IPS-NIHi7 (cell line): ENCODE measurements at regions not wholly inside any gene's neighbourhood (a gene's known extent, or its start where the extent isn't known, plus 50 kb on each side); places are given as distances from the start of the nearest gene placed in this dataset.

Experiments
- DNase-seq: peaks from one replicate; pipeline ENCODE4 v3.0.0; 2012; ENCODE audit warnings: mixed read lengths; ENCODE audit errors: extremely low spot score

DNA sequence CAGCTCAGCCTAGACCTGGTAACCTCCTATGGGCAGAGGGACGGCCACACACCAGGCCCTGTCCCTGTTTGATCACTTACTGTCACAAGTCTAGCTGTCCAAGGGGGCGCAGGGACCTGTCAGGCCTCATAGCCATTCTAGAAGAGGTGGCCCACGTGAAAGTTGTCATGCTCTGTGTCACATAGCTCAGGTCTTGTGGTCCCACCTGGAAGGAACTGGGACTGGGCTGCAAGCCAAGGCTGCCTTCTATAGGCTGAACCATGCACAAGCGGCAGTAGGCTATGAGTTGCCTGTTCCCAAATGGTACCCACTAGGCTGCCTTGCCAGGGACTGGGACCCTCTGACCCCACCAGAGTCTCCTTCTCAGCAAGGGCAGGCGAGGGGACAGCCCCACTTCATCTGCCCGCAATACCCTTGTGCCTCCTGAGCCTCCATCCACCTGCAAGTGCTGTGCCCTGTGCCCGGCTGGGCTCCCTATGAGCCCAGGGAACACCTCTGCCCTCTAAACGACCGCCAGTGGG, 177.5 kb downstream of the ANAPC1 start:
- DNase-seq, result no peak

DNA sequence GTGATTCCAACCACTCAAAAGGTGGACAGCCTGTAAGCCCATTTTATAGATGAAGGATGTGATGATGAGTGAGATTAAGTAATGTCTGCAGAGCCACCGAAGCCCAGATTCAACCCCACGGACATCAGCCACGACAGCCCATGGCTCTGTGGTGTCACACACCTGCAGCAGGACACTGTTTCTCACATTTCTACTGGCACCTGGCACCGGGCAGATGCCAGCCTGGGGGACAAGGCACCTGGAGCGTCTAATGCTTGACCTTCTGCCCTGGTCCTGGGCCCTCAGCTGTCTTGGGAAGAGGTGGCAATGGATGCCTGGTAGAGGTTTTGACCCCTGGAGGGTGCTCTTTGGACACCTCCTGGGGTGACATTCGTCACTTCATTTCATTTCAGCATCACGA, 176.3 kb downstream of the ANAPC1 start:
- no peak for DNase-seq

DNA sequence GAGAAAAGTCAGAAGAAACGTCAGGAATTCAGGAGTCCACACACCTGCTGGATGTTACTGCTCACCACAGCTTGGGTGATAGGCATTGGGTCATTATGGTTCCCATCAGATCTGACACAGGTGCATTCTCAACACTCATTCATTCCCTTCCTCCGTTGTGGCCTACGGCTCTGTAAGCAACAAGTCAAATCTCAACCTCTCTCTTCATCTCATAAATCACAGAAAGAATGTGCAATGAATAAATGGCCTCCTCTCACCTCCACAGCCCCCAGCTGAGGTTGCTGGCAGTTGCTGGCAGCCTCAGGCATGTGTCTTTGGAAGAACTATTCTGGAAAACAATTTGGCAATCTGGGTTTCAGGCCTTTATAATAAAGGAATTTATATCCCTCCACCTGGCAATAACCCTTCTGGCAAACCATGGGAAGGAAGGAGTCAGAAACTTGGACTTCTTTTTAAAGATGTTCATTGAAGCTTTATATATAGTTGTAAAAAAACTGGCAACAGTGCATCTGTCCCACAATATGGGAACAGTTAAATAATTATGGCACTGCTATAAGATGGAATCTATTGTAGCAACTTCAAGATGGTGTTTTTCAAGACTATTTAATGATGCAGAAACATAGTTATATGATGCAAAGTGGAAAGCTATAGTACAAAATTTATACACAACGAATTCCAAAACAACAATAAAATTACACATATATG, 175.4 kb downstream of the ANAPC1 start:
- no peak for DNase-seq

DNA sequence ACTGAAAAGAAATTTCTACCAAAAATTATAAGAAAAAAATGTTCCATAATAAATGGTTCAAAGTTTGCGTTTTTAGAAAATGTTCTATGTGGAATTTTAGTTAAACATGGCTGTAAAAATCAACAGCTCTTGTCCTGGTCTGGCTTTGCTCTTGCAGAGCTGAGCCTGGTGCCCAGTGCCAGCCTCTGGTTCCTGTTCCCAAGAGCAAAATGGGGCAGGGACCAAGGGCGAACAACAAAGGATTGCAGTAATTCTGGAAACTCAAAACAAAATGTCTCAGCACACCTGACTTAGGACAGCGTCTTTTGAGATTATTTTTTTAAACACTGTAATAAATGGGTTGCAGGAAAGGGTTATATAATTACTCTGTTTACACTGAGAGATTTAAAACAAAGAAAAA, 174.7 kb downstream of the ANAPC1 start:
- DNase-seq, result no peak

DNA sequence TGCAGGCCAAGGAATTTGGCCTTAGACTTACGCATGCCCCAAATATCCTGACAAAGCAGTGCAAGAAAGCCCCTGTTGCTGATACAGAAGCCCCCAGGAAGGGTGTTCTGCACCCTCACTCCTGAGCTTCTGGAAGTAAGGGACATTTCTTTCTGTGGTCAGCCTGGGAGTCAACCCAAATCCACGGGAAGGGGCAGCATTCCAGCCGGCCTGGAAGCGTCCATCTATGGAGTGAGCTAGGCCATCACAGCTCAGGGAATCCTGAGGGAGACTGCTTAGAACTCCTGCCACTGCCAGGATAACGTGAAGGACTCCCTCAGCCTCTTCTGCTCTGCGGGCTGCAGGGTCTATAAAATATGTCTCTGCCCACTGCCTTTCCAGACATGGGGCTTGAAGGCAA, 173.9 kb downstream of the ANAPC1 start:
- no peak for DNase-seq

DNA sequence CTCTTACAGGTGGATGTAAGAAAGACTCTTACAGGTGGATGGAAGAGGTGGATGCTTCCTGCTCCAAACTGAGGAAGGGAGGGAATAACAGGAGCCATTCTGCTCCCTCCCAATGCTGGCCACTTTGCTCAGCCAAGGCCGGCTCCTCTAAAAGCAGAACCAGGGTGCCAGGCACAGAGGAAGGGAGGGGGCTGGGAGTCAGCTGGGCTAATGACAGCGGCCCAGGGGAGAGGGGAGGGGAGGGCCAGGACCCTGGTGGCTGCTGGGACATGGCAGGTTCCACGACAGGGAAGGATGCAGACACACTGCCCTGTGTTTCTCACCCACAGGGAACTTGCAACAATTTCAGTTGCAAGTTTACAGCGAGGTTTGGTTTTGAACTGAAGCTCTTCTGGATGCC, 173.4 kb downstream of the ANAPC1 start:
- DNase-seq, result no peak

DNA sequence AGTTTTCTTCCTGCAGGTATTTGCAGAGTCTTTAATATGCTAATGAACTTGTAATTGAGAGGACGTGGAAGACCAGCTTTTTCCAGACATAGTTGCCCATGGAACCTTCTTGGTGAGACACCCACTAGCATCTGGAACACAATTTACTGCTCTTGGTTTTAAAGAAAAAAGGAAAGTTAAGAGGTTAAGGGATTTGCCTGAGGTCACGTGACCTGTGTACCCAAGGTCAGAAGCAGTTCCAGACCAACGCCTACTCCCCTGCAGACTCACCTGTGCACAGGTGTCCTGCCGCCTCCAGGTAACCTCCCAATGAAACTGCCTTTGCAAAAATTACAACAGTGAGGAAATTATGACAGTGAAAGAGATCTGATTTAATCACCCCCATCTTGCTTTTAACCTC, 172.7 kb downstream of the ANAPC1 start:
- DNase-seq, result no peak

DNA sequence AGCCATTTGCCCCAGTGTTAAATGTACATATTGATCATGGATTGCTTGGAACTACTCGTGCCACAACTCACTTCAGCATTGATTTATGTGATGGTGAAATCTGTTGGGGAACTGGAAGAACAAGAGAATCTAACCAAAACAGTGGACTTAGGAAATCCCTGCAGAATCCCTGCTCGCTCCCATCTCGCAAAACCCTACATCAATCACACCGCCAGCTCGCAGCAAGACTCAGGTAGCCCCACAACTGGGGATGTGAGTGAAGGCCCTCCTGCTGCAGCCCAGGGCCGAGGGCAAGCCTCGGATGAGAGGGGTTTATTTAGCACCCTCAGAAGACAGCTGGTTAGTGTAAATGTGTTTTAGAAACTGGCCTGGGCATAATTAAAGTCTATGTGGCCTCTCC, 171.6 kb downstream of the ANAPC1 start:
- no peak for DNase-seq

DNA sequence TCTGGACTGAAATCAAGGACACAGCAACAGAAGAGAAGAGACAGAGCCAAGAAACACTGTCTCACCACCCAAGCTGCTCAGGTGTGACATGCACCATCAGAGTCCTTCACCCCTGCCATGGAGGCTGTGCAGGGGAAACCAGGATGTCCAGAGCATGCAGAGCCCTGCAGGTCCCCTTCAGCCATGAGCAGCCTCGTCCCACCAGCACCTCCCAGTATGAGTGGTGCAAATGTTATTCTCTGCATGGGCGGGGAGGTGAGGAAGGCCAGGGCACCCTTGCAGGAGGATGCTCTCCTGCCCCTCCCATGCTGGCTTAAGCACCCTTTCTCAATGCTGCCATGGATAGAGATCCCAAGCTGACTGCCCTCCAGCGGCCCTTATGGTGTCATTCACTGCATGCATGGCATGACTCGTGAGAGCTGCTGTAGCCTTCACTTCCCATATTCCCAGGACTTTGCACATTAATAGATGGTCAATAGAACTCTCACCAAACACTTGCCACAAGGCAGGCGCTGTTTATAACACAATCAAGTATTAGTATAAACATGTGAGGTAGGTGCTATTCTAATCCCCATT, 171.0 kb downstream of the ANAPC1 start:
- no peak for DNase-seq

DNA sequence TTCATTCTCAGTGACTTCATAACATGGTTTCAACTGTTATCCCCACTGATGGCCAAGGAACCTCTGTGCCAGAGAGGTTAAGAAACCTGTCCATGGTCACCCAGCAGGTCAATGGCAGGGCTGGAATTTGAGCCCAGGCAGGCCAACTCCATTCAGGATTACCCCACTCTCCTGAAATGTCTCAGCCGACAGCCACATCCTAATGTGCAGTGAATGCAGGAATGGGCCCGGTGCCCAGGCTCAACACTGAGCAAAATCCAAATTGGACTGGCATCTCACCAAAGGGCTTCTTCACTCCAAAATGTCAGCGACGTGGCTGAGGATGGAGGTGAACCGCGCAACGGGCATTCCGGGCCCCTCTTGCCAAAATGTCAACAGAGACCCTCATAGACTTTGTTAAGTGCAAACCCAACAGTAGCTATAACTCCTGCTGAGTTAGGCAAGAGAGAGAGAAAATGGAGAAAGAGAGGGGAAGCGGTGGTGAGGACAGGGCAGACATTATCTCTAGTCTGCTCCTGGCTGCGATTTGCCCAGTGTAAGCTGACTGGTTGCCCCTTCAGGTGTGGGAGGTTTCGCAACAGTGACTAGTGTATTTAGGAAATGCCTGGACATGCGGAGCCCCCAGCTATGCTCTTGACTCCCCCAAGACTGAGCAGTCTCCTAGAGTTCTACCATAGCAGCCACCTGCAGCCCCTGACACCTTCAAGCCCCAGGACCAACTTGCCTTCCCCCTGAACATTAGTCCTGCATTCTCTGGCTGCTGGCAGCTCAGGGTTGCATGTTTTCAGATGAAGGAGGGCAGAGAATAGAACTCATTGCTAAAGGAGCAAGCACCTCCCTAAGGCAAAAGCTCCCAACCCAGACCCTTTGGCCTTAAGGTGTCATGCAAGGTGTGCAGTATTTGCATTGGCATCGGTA, 167.7 kb downstream of the ANAPC1 start:
- no peak for DNase-seq

DNA sequence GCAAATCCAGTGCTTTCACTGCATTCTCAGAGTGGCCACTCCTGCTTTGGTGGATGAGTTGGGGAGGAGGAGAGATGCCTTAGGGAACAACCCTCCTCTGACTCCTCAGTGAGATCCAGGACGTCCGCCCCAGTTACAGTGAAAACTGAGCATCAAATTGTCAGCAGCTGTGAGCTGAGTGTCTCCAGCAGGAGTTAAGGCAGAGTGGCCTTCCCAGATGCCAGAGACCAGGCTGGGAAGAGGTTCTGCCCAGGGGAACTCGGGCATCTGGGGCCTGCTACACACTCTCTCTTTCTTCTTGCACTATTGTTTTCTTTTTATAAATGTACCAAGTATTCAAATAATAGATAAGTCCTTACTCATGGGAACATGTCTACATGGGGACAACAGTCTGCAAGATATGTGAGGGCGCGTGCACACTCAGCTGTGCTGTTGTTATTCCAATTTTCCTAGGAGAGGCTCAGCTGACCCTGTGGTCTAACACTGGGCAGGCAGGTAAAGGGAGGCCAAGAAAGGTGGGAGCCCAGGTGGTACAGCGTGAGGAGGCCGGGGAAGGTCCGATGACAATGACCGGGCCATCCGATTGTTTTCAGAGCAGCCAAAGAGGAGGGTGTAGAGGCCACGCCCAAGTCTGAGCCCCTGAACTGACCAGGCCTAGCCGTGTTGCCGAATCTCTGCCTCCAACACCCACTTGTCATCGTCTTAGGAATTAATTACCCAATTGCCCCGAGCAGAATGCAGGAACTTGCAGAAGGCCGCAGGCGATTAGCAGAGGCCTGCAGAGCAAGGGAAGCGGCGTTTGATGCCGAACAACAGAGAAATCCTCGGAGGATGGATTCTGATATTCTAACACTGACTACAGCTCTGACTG, 166.9 kb downstream of the ANAPC1 start:
- no peak for DNase-seq
